NB4 (cell line): ENCODE measurements at regions not wholly inside any gene's neighbourhood (a gene's known extent, or its start where the extent isn't known, plus 50 kb on each side); places are given as distances from the start of the nearest gene placed in this dataset.

ENCODE experiments used
- POLR2A ChIP-seq: IDR thresholded peaks from 2 replicates; pipeline ENCODE4 v1.6.1; 2011; ENCODE audit warnings: mild to moderate bottlenecking; ENCODE audit not compliant: insufficient read length; ENCODE audit errors: extremely low read depth
- TF ChIP-seq, protein P1 (sequence below): IDR thresholded peaks from one replicate; pipeline ENCODE4 v1.5.1; 2012; ENCODE audit warnings: low read depth, low read length

GRCh38 chr16:65991149-65991701 lies 375.3 kb upstream of the CDH5 start:
- TF ChIP-seq, protein P1, sequence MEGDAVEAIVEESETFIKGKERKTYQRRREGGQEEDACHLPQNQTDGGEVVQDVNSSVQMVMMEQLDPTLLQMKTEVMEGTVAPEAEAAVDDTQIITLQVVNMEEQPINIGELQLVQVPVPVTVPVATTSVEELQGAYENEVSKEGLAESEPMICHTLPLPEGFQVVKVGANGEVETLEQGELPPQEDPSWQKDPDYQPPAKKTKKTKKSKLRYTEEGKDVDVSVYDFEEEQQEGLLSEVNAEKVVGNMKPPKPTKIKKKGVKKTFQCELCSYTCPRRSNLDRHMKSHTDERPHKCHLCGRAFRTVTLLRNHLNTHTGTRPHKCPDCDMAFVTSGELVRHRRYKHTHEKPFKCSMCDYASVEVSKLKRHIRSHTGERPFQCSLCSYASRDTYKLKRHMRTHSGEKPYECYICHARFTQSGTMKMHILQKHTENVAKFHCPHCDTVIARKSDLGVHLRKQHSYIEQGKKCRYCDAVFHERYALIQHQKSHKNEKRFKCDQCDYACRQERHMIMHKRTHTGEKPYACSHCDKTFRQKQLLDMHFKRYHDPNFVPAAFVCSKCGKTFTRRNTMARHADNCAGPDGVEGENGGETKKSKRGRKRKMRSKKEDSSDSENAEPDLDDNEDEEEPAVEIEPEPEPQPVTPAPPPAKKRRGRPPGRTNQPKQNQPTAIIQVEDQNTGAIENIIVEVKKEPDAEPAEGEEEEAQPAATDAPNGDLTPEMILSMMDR, result no peak
- TF ChIP-seq POLR2A, result no peak
